LNCaP clone FGC (cell line): ENCODE measurements at regions not wholly inside any gene's neighbourhood (a gene's known extent, or its start where the extent isn't known, plus 50 kb on each side); places are given as distances from the start of the nearest gene placed in this dataset.

ENCODE experiments used
- DNase-seq: peaks from one replicate; pipeline ENCODE4 v3.0.0-alpha.2; 2011; ENCODE audit warnings: low read depth
- H3K4me3 ChIP-seq: 2 replicates; pipeline ENCODE4 v1.5.1; 2011; ENCODE audit warnings: mild to moderate bottlenecking, low read depth, low read length, control low read depth
- CTCF ChIP-seq: IDR thresholded peaks from 2 replicates; pipeline ENCODE4 v1.5.1; 2012; ENCODE audit warnings: mild to moderate bottlenecking; ENCODE audit not compliant: control insufficient read depth, insufficient read depth; ENCODE audit errors: extremely low read depth

GRCh38 chrX:45400027-45400779, 199.5 kb upstream of the DIPK2B start:
- TF ChIP-seq CTCF, result no peak
- DNase-seq, result no peak
- no peak overlapping the region for H3K4me3 ChIP-seq

- no peak for TF ChIP-seq CTCF
- H3K4me3 ChIP-seq, result no peak overlapping the region
- no peak for DNase-seq
Observed at GRCh38 chrX:45385757-45386156, 185.1 kb upstream of the DIPK2B start.

- no peak overlapping the region for H3K4me3 ChIP-seq
- DNase-seq, result no peak
- no peak for TF ChIP-seq CTCF
Observed at GRCh38 chrX:45381841-45382240, 181.2 kb upstream of the DIPK2B start.

GRCh38 chrX:45381366-45381765, 180.7 kb upstream of the DIPK2B start:
- DNase-seq, result no peak
- TF ChIP-seq CTCF, result no peak

GRCh38 chrX:45379236-45379635, 178.6 kb upstream of the DIPK2B start:
- H3K4me3 ChIP-seq, result no peak overlapping the region
- no peak for DNase-seq
- no peak for TF ChIP-seq CTCF

More at GRCh38 chrX:45381366-45381765, 180.7 kb upstream of the DIPK2B start:
- H3K4me3 ChIP-seq, result no peak overlapping the region

- DNase-seq, result no peak
- TF ChIP-seq CTCF, result no peak
- H3K4me3 ChIP-seq, result no peak overlapping the region
Observed at GRCh38 chrX:45372151-45372550, 171.5 kb upstream of the DIPK2B start.

- no peak for TF ChIP-seq CTCF
- DNase-seq, result no peak
Observed at GRCh38 chrX:45368705-45369104, 168.0 kb upstream of the DIPK2B start.

More at GRCh38 chrX:45368705-45369104, 168.0 kb upstream of the DIPK2B start:
- no peak overlapping the region for H3K4me3 ChIP-seq
